GM21825 (cell line): ENCODE measurements at regions not wholly inside any gene's neighbourhood (a gene's known extent, or its start where the extent isn't known, plus 50 kb on each side); places are given as distances from the start of the nearest gene placed in this dataset.

ENCODE experiments used
- ATAC-seq: cut with Tn5 transposase; IDR thresholded peaks from one replicate; pipeline ENCODE4 v1.9.1; 2021; ENCODE audit warnings: mild to moderate bottlenecking, moderate library complexity; ENCODE audit not compliant: unreplicated experiment

DNA sequence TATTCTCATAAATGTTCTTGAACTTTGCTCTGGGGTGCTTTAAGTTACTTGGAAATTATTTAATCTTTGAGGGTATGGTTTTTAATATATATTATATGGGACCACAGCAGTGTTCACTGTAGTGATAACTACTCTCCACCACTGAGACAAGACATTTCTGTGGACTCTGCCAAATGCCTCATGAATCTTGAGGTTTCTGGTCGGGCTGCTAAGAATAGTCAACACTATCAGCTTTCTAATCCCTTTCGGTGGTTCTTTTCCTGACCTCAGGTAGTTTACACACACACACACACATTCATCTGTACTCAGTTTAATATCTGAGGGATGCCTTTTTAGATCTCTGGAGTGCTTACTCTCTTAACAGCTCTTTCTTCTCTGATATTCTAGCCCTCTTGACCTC, 500.7 kb downstream of the MAFB start:
- no peak for ATAC-seq

DNA sequence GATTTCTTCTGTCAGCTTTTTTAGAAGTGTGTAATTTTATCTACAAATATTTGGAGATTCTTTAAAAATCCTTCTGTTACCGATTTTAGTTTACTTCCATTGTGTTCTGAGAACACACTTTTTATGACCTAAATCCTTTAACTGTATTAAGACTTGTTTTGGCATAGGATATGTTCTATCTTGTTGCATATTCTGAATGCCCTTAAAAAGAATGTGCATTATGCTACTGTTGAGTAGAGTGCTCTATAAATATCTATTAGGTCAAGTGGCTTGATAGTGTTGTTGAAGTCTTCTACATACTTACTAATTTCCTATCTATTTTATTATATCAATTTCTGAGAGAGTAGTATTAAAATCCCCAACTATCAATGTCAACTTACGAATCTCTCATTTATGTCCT, 502.2 kb downstream of the MAFB start:
- no peak for ATAC-seq

DNA sequence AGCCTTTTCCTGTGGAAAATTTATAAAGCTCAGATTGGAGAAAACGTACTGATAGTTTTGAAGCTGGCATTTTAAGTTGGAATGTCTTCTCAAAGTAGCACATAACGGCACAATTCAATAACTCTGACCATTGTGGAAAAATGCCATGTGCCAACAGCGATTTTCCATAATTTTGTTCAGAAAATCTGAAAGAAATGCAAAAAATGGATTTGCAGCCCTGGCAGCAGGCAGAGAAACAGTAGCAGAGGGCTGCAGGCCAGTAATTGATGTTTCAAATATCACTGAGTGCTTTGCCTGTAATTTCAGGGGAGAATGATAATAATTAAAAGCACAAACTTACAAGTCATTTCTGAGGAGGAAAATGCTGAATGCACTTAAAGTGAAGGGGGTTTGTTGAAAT, 507.4 kb downstream of the MAFB start:
- ATAC-seq = no peak

DNA sequence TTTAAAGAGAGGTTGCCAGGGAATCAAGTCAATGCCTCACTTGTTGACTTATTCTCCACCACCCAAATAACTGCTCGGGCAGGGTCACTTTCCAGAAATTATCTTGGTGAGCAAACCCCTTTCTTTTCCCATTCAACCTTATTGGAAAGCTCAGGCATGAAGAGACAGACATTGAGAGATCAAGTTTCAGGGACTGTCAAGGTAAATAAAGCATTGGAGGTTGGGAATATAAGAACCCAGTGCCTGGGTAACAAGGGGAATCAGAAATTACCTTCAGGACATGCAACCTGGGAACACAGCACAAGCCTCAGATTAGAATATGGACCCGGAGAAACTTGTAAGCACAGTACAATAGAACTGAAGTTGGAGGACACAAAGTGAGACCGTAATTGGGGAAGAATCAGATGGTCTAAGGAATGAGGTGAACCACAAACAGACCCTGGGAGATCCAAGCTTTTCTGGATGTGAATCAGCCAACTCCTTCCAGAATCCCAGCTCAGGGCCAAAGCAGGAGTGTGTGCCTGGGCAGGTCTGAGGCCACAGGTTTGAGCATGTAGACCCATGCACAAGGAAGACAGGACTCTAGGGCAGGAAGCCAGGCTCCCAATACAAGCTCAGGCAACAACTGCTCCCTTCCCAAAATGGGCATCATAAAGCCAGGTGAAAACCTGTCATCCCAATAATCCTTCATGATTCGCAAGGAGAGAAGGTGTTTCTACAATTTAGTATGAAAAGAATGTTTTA, 512.8 kb downstream of the MAFB start:
- ATAC-seq = no peak

DNA sequence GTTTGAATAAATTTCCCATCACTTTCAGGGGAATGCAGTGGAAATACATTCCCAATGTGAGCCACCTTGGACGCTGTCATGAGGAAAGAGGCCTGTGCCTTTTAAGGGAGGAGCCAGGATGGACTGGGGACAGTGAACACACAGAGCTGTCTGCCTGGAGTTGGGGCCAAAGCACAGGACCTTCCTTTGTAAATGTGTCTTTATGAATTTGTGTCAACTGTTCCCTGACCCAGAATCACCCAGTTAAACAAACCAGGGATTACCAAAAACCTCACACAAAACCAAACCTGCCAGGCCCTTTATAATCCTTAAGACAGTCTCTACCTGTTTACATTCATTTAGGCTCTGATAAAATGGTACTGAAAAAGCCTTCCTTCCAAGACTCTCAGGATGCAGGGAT, 513.7 kb downstream of the MAFB start:
- ATAC-seq = no peak

DNA sequence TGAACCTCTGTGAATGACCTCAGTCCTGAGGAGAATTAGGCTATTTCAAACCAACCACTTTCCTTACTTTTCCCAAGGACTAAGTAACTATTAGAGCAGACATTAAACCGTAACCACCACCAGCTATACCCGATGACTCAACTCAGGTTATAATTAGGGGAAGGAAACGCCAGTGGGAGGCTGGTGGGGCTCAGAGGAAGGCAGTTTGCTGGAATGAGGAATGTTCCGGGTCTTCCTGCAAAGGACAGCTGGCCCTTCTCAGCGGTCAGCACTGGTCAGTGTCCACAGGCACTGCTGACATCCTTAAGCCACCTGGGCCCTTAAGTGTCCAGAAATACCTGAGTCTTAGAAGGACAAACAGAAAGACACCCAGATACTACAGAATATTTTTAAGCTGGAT, 515.2 kb downstream of the MAFB start:
- no peak for ATAC-seq

DNA sequence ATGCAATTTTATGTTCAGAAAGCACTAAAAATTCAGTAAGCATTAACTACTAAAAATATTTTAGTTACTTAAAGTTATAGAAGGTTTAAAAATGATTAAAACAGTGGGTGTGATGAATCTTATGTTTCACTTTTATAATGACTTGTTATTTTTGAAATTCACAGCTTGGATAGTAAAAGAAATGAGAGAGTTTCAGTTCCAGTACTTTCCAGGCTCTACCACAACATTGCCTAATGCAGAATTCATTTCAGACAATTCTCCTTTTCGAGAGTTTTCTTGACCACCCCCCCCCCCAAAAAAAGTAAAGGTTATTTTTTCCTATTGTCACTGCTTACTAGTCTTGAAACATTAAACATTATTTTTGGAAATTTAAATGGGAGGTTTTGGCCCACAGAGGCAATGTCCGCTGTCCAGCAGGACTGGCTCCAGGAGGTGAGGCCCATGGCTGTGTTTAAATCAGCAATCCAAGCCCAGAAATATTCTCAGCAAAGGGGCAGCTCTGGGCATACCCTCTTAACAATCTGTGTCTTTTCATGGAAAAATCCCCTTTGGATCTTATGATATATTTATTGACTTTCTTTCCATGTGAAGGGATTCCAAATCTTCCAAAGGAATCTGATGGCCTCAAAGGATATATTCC, 519.9 kb downstream of the MAFB start:
- ATAC-seq = no peak

DNA sequence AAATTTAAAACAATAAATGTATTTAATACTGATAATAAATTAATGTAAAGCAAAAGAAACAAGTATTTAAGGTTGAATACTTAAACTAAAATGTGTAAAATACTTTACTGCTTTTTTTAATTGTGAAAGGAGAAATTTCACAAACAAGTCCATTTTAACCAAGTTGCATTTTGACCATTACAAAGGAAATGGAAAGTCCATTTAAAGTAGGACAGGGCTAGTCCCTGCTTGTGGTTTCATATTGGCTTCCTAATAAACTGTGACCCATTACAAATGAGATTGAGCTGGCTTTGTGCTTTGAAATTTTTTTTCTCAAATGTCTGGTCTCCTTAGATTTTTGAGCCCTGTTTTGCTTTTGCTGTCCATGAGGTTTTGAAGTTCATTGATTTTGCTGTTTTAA, 527.6 kb downstream of the MAFB start:
- ATAC-seq = no peak

DNA sequence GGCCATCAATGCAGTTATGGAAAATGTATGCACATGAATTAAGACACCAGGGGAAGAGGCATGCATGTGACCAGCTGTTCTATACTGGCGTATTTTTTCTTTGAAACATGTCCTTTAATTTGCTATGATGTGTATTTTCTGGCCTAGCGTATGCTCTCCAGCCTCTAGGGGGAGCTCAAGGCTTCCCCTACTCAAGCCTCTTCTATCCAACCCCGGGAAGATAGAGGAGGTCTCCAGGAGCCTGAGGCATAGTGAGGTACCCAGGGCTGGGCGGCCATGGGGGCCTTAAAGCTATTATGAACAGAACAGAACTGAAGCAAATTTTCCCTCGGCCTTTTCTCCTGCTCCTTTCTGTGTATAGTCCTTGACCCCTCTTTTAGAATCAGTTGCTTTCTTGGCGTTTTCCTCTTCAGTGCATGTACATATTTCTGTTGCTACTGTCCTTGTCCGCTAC, 528.9 kb downstream of the MAFB start:
- no peak for ATAC-seq

DNA sequence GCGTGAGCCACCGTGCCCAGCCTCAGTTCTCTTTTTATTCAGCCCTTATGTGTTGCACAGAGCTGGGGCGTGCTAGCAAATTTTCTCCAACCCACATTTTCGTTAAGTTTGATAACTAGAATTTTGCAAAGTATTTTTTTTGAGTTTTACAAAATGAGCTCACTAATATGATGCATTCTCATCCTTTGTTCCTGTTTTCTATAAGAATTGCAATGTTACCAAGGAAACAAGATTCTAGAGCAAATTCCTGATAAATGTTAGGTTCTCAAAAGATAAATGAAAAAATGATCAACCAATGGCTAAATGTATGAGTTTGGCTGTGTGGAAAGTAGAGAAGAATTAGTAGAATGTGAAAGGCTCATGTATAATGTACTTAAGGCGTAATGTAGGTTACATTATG, 529.8 kb downstream of the MAFB start:
- ATAC-seq = no peak

DNA sequence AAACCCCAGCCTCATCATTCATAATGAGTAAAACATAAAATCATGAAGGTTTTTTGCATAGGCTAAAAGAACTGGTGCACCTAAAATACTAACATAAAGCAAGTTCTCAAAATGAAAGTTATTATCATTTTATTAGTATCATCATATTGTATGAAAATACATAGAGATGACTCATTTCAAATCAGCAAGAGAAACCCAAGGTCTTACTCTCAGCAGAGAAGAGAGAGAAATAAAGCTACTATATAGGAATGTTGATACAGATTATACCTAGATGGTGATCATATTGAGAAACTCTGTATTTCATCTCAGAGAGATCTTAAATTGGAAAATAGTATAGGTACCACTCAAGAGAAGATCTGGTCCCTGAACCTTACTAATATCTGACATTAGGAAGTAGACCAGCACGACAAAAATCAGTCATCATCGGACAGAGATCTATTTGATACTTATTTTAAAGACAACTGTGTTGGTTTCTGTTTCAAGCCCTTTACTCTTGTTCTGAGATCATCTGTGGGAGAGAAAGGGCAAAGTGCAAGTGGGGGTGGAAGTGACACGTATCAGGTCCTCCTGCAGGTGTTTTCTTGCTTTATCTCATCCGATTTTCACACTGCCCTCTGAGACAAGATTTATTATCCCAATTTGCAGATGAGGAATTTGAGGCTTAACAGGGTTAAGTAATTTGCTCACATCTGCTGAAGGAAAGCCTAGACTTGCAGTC, 532.3 kb downstream of the MAFB start:
- ATAC-seq = peak; percentile 86

DNA sequence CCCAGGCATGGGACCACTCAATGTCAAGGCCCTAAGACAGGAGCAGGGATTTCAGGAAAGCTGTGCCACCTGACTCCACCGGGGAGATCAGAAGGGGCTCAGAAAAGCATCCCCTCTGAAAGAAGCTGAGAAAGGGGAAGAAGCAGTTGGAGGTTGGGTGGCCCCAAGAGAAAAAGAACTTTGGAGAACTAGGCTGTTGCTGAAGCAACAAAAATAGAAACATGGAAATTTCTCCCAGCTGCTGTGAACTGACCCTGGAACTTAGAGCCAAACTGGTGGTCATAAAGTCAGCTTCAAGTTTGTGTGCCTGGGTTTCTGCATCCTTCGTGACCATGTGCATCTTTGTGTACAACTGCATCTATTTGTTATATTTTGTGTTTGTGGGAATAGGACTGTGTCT, 534.5 kb downstream of the MAFB start:
- no peak for ATAC-seq

DNA sequence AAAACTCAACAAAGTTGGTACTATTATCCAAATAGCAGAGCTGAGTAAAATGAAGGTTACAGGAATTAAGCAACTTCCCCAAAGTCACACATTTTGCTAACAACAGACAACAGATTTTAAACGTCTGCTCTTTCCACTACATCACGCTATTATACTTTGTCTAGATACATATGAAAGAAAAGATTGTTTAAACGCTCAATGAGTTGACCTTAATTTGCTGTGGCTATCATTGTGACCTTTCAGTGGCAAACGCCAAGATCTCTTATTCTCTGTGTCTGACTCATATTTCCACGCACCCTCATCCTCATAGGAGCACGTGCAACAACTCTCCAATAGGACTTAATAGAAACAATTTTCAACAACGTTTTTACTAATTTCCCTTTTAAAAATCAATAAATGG, 540.1 kb downstream of the MAFB start:
- ATAC-seq = no peak

DNA sequence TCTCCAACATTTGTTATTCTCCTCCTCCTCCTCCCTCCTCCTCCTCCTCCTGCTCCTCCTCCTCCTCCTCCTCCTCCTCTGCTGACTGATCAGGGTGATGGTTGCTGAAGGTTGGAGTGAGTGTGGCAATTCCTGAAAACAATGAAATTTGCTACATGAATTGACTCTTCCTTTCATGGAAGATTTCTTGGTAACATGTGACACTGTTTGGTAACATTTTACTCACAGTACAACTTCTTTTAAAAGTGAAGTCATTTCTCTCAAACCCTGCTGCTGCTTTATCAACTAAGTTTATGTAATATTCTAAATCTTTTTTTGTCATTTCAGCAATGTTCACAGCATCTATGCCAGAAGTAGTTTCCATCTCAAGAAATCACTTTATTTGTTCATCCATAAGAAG, 543.0 kb downstream of the MAFB start:
- ATAC-seq = no peak

DNA sequence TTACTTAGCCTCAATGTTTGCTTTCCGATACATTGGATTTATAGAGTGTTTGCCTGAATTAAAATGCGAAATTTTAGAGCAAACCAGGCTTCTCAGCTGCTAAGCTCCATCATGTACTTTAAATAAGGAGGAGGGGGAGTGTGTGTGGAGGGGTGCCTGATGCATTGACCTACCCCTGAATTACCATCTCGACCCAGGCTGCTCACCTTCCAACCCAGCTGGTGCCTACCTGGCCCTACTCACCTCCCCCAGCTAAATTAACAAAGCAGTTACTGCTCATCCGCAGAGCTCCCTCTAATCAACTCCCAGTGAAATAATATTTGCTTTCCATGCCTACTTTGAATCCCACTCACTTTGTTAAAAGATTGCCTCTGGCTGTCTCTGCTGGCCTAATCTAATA, 544.5 kb downstream of the MAFB start:
- ATAC-seq = no peak

DNA sequence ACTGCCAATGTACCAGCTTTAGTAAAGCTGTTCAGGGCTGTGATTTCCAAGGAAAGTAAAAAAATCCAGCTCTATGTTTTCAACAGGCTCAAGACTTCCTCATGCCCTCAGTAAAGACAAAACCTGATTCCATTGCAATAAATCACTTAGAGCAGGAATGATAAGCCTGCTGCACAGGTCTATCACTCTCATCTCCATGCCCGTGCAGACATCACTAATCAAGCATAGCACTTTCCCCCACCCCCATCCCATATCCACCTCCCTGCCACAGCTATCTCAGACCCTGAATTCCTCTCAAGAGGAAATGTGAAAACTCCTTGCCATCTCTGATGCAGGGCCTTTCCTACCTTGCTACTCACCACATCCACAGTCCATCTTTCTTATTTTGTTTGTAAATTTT, 554.9 kb downstream of the MAFB start:
- ATAC-seq = no peak

DNA sequence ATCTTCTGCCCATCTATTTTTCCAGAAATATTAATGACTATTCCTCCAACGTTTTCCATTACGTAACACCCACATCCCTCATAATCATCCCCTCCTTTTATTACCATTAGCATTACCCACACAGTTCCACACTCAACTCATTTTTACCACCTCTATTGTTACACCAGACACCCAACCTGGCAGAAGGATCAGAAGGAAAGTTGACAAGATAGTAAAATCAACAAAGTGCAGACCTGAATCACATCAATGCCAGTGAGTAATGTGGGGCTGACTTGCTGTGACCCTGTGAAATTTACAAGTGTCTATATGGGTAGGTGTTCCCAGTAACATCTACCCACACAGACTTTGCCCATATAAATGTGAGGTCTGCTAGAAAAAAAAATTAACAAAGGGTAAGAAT, 568.2 kb downstream of the MAFB start:
- no peak for ATAC-seq

DNA sequence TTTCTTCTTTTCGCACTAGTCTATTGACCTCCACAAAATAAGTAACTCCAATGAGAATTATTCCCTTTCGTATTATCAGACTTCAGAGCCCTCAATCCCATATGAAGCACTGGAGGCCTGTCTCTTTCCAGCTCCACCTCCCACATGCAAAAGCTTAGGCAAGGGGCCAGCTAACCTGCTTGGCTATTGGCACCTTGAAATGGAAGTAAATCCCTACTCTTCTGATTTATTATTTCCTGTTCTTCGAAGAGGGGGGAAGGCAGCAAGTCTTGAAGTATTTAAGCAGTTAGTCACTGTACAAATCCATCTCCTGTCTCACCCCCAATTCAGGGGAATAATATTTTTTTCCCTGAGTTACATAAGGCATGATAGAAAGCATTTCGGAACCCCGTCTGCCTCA, 577.8 kb downstream of the MAFB start:
- ATAC-seq = no peak

DNA sequence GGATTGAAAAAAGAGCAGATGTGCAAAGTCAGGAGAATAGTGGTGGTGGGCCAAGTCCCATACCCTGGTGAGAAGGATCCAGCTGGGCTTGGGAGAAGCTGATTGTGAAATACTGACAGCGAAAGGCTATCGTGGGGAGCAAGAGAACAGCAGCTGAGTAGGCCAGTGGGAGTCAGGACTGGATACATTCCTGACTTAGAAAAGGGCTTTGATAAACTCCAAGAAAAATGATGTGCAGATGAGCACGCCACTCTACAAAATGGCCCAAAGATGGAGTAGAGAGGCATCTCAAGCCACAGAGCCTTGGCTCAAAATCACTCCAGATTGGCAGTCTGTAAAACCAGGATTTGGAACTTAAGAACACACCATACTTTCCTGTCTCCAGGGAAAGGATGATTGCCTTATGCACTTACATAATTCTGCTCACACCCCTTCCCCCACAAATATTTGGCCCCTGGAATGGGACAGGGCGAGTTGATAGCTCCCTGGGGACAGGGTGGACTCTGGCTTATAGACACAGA, 578.7 kb downstream of the MAFB start:
- no peak for ATAC-seq

DNA sequence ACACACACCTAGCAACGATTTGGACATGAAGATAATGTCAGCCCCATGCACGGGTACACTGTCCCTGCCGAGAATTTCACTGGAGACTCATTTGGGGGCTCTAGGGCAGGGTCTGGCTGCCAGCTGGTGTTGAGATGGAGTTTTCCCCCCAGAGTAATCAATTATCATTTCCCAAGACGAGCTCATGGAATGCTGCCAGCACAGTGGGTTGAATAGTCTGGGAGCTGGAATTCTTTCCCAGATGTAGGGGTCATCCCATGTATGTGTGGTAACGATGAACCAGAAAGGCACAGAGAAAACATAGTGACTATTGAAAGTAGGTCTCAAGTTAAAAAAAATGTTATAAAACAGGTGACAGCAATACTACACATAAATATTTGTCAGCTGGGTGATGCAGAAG, 579.9 kb downstream of the MAFB start:
- ATAC-seq = no peak

DNA sequence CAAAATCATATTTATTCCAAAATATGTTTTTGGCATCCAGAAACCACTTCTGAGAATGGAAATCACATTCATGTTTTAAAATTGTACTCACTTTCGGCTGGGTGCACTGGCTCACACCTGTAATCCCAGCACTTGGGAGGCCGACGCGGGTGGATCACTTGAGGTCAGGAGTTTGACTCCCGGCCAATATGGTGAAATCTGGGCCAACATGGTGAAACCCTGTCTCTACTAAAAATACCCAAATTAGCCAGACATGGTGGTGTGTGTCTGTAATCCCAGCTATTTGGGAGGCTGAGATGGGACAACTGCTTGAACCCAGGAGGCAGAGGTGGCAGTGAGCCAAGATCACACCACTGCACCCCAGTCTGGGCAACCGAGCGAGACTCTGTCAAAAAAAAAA, 580.7 kb downstream of the MAFB start:
- no peak for ATAC-seq

DNA sequence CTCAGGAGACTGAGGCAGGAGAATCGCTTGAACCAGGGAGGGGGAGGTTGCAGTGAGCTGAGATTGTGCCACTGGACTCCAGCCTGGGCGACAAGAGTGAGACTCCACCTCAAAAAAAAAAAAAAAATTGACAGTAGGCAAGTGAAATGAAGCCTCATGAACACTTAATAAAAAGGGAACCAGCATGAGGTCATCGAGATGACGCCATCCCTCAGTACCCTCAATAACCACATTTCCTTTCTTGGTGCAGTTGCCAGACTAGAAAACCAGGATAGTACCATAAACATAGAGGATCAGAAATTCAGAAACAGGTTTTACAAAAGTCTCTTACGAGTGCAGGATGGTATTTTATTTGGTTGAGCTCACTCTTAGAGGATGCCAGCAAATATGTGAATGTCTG, 584.1 kb downstream of the MAFB start:
- no peak for ATAC-seq
